ENCODE measurements at regions not wholly inside any gene's neighbourhood (a gene's known extent, or its start where the extent isn't known, plus 50 kb on each side); places are given as distances from the start of the nearest gene placed in this dataset.

DNA sequence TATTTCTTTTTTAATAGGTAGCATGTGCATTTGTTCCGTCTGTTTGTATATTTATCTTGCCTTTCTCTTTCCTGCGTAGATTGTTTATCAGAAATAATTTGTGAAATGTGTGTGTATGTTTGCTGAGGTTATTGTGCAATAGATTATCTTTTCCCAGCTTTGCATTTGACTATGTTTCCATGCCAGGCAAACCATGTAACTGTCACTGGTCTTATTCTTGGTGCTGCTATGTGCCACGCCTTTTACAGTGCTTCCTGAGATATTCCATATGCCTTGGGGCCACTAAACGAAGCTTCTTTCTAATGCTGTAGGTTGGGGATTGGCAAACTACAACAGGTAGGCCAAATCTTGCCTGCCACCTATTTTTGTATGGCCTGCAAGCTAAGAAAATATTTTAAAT, 598.8 kb downstream of the PLPP3 start:
- in situ Hi-C loops (cut with HindIII; ENCODE audit: low pct_unique_long_range_greater_than_20kb, low sequenced_read_pairs) = no loop called here
- DNase-seq (ENCODE audit: low read depth) = no peak

GRCh38 chr1:55974714-55975441, 604.5 kb downstream of the PLPP3 start:
- in situ Hi-C loops (cut with HindIII; ENCODE audit: low pct_unique_long_range_greater_than_20kb, low sequenced_read_pairs) = no loop called here
- no peak for DNase-seq (ENCODE audit: low read depth)

GRCh38 chr1:55970526-55971110, 608.7 kb downstream of the PLPP3 start:
- in situ Hi-C loops (cut with HindIII; ENCODE audit: low pct_unique_long_range_greater_than_20kb, low sequenced_read_pairs) = no loop called here
- peak; percentile 16 for DNase-seq (ENCODE audit: low read depth)

DNA sequence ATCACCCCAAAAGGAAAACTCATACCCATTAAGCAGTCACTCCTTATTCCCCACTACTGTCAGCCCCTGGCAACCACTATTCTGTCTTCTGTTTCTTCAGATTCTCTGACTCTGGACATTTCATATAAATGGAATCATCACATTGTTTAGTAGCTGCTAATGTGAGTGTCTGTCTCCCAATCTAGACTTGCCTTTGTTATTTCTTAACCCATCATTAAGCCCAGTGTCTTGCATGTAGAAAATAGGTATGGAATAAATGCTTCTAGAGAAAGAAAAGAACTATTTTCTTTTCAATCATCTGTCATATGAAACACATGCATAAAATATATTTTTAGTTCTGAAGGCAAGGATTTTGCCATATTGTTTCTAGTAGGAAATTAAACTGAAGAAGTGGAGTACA, 610.0 kb downstream of the PLPP3 start:
- no peak for DNase-seq (ENCODE audit: low read depth)
- in situ Hi-C loops (cut with HindIII; ENCODE audit: low pct_unique_long_range_greater_than_20kb, low sequenced_read_pairs) = no loop called here

DNA sequence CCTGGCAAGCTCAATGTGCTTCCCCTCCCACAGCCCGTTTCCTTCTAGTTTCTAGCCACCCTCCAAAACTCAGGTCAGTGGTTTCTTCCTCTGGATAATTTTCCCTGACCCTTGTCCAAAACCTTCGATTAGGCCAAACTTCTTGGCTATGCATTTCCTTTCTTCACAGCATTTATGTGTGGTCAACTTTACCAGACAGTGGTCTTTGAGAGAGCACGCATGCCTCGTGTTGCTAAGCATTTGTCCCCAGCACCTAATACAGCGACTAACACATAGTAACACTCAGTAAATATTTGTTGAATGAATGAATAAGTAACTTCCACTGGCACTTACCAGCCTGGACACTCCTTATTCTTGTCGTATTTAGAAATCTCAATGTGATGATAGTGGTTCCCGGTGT, 610.7 kb downstream of the PLPP3 start:
- DNase-seq (ENCODE audit: low read depth) = no peak
- in situ Hi-C loops (cut with HindIII; ENCODE audit: low pct_unique_long_range_greater_than_20kb, low sequenced_read_pairs) = no loop called here

- in situ Hi-C loops (cut with HindIII; ENCODE audit: low pct_unique_long_range_greater_than_20kb, low sequenced_read_pairs) = no loop called here
These were observed 613.3 kb downstream of the PLPP3 start for GRCh38 chr1:55965981-55966461.

GRCh38 chr1:55962472-55962871, 616.9 kb downstream of the PLPP3 start:
- in situ Hi-C loops (cut with HindIII; ENCODE audit: low pct_unique_long_range_greater_than_20kb, low sequenced_read_pairs) = no loop called here

More at GRCh38 chr1:55965981-55966461, 613.3 kb downstream of the PLPP3 start:
- DNase-seq (ENCODE audit: low read depth) = no peak

DNA sequence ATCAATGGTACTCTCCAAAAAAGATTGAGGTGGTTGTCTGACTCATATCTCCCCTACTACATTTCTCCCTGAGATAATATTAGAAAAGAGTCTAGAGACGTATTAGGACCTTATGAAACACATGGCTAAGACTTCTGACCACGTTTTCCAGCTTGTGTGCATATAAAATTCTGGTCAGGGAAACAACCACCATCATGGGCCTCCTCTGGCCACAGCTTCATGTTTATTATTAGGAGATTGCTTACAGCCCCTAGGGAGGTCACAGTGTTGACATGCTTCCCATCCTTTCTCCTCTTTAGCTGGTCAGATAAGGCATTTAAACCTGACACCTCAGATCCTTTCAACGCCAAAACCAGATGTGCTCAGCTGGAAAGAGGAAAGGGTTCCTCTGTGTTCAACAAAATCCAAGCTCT, 620.2 kb downstream of the PLPP3 start:
- DNase-seq (ENCODE audit: low read depth) = no peak
- in situ Hi-C loops (cut with HindIII; ENCODE audit: low pct_unique_long_range_greater_than_20kb, low sequenced_read_pairs) = no loop called here

More at GRCh38 chr1:55962472-55962871, 616.9 kb downstream of the PLPP3 start:
- DNase-seq (ENCODE audit: low read depth) = no peak

DNA sequence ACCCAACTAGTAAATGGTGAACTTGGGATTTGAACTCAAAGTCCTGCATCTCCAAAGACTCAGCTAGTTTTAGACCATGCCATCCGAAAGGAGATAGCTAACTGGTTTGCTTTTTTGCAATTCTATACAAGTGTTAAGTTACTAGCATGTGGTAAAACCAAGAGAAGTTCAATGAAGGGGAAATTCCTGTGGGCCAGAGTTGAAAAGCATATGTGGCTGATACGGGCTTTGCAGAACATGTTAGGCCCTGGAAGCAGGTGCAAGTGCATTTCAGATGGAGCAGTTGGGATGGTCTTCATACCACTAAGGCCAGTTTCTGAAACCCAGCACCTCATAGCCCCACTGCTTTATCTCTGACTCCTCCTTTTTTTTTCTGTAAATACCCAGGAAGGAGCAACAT, 620.9 kb downstream of the PLPP3 start:
- DNase-seq (ENCODE audit: low read depth) = no peak

GRCh38 chr1:55957276-55957675, 622.1 kb downstream of the PLPP3 start:
- in situ Hi-C loops (cut with HindIII; ENCODE audit: low pct_unique_long_range_greater_than_20kb, low sequenced_read_pairs) = no loop called here
- no peak for DNase-seq (ENCODE audit: low read depth)

More for the DNA sequence above, 620.9 kb downstream of the PLPP3 start:
- in situ Hi-C loops (cut with HindIII; ENCODE audit: low pct_unique_long_range_greater_than_20kb, low sequenced_read_pairs) = no loop called here

- in situ Hi-C loops (cut with HindIII; ENCODE audit: low pct_unique_long_range_greater_than_20kb, low sequenced_read_pairs) = no loop called here
These were observed 624.2 kb downstream of the PLPP3 start for GRCh38 chr1:55955016-55955621.

DNA sequence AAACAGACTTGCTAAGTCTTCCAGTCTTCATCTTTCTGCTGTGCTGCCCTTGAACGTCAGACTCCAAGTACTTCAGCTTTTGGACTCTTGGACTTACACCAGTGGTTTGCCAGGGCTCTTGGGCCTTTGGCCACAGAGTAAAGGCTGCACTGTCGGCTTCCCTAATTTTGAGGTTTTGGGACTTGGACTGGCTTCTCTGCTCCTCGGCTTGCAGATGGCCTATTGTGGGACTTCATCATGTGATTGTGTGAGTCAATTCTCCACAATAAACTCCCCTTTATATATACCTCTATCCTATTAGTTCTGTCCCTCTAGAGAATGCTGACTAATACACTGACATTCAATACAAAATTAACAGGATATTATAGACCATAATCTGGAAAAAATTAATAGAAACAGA, 628.1 kb downstream of the PLPP3 start:
- in situ Hi-C loops (cut with HindIII; ENCODE audit: low pct_unique_long_range_greater_than_20kb, low sequenced_read_pairs) = no loop called here
- no peak for DNase-seq (ENCODE audit: low read depth)

More at GRCh38 chr1:55955016-55955621, 624.2 kb downstream of the PLPP3 start:
- peak; percentile 12 for DNase-seq (ENCODE audit: low read depth)

GRCh38 chr1:55947446-55947845, 631.9 kb downstream of the PLPP3 start:
- no peak for DNase-seq (ENCODE audit: low read depth)
- in situ Hi-C loops (cut with HindIII; ENCODE audit: low pct_unique_long_range_greater_than_20kb, low sequenced_read_pairs) = no loop called here

GRCh38 chr1:55943721-55944435, 635.5 kb downstream of the PLPP3 start:
- in situ Hi-C loops (cut with HindIII; ENCODE audit: low pct_unique_long_range_greater_than_20kb, low sequenced_read_pairs) = no loop called here
- DNase-seq (ENCODE audit: low read depth) = no peak

DNA sequence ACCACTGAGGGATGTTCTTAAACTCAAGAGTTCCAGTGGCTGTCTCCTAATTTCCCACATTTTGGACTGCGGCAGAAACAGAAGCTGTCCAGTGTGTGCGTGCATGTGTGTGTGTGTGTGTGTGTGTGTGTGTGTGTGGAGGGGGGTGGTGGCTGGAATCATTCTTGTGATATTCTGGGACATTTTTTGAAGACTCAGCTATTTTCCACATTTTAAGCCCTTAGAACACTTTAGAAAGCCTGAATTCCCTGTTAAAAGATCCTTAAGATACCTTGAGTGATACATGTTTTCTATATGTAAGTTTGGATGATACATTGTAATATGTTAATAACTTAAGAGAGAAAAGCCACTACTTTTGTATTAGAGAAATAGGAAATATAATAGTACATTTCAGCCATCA, 636.4 kb downstream of the PLPP3 start:
- in situ Hi-C loops (cut with HindIII; ENCODE audit: low pct_unique_long_range_greater_than_20kb, low sequenced_read_pairs) = no loop called here
- no peak for DNase-seq (ENCODE audit: low read depth)

- in situ Hi-C loops (cut with HindIII; ENCODE audit: low pct_unique_long_range_greater_than_20kb, low sequenced_read_pairs) = no loop called here
These were observed 639.5 kb downstream of the PLPP3 start for GRCh38 chr1:55939866-55940265.

DNA sequence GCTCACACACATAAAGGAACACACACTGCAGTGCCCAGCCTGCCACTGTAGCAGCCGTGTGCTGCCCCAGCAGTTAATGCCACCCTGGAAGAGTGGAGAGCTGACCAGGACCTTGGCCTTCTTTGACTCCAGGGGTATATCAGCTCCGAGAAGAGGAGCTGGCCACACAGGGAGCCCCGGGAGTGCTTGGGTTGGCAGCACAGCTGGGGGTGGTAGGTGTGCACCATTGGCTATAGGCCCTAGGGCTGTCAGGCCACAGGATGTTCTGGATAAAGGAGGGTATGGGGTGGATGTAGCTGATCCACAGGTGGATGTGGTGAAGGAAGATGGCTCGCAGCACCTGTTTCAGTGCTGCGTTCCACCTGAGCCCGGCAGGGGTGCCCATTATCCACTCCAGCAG, 640.5 kb downstream of the PLPP3 start:
- in situ Hi-C loops (cut with HindIII; ENCODE audit: low pct_unique_long_range_greater_than_20kb, low sequenced_read_pairs) = no loop called here
- no peak for DNase-seq (ENCODE audit: low read depth)

More at GRCh38 chr1:55939866-55940265, 639.5 kb downstream of the PLPP3 start:
- no peak for DNase-seq (ENCODE audit: low read depth)

GRCh38 chr1:55938376-55938850, 641.0 kb downstream of the PLPP3 start:
- in situ Hi-C loops (cut with HindIII; ENCODE audit: low pct_unique_long_range_greater_than_20kb, low sequenced_read_pairs) = no loop called here
- no peak for DNase-seq (ENCODE audit: low read depth)
